IMR-90 (cell line): ENCODE measurements at regions not wholly inside any gene's neighbourhood (a gene's known extent, or its start where the extent isn't known, plus 50 kb on each side); places are given as distances from the start of the nearest gene placed in this dataset.

Experiments used
- BHLHE40 ChIP-seq: fragments of 150-350 bp; IDR thresholded peaks from 2 replicates; pipeline ENCODE4 v1.6.1; 2016; ENCODE audit warnings: mild to moderate bottlenecking, low read depth, low read length
- CEBPB ChIP-seq: IDR thresholded peaks from 2 replicates; pipeline ENCODE4 v1.6.1; 2012; ENCODE audit warnings: low read depth, low read length, improper control_type of control experiment
- CTCF ChIP-seq: conservative IDR thresholded peaks from 2 replicates; pipeline ENCODE4 v1.5.1; 2012; ENCODE audit warnings: mild to moderate bottlenecking, low read depth, low read length, improper control_type of control experiment
- ELK1 ChIP-seq: fragments of 150-350 bp; IDR thresholded peaks from 2 replicates; pipeline ENCODE4 v1.6.1; 2016; ENCODE audit warnings: low read depth, mild to moderate bottlenecking, low read length, moderate library complexity, borderline replicate concordance
- MAFK ChIP-seq: IDR thresholded peaks from 2 replicates; pipeline ENCODE4 v1.6.1; 2012; ENCODE audit warnings: low read depth, low read length, improper control_type of control experiment
- MXI1 ChIP-seq: IDR thresholded peaks from 2 replicates; pipeline ENCODE4 v1.6.1; 2012; ENCODE audit warnings: low read depth, mild to moderate bottlenecking, low read length, moderate library complexity, borderline replicate concordance
- POLR2A ChIP-seq: IDR thresholded peaks from 2 replicates; pipeline ENCODE4 v1.6.1; 2012; ENCODE audit warnings: mild to moderate bottlenecking, low read depth, low read length
- RAD21 ChIP-seq: IDR thresholded peaks from 2 replicates; pipeline ENCODE4 v1.6.1; 2012; ENCODE audit warnings: low read length, improper control_type of control experiment
- RFX5 ChIP-seq: IDR thresholded peaks from 2 replicates; pipeline ENCODE4 v1.8.0; 2012; ENCODE audit warnings: low read depth, mild to moderate bottlenecking, low read length, moderate library complexity
- SMC3 ChIP-seq: fragments of 150-350 bp; IDR thresholded peaks from 2 replicates; pipeline ENCODE4 v1.6.1; 2016; ENCODE audit warnings: low read depth, mild to moderate bottlenecking, antibody characterized with exemption, low read length, moderate library complexity
- USF2 ChIP-seq: fragments of 150-350 bp; IDR thresholded peaks from 2 replicates; pipeline ENCODE4 v1.6.1; 2017; ENCODE audit warnings: mild to moderate bottlenecking, antibody characterized with exemption, low read length, low read depth

- TF ChIP-seq CTCF (no peak), USF2 (no peak), RAD21 (no peak), CEBPB (no peak), SMC3 (no peak), POLR2A (no peak), BHLHE40 (no peak), ELK1 (no peak), MXI1 (no peak), RFX5 (no peak), MAFK (no peak)
Observed at GRCh38 chr16:8247993-8248392, 342.3 kb downstream of the TMEM114 start.
